COR-L47 (cell line): ENCODE measurements at regions not wholly inside any gene's neighbourhood (a gene's known extent, or its start where the extent isn't known, plus 50 kb on each side); places are given as distances from the start of the nearest gene placed in this dataset.

Source experiments
- DNase-seq: peaks from one replicate; lab custom pipeline; 2025; lab: John Stamatoyannopoulos, UW

- no peak for DNase-seq
Observed at GRCh38 chr20:48015141-48015910, 230.0 kb upstream of the SULF2 start.

DNA sequence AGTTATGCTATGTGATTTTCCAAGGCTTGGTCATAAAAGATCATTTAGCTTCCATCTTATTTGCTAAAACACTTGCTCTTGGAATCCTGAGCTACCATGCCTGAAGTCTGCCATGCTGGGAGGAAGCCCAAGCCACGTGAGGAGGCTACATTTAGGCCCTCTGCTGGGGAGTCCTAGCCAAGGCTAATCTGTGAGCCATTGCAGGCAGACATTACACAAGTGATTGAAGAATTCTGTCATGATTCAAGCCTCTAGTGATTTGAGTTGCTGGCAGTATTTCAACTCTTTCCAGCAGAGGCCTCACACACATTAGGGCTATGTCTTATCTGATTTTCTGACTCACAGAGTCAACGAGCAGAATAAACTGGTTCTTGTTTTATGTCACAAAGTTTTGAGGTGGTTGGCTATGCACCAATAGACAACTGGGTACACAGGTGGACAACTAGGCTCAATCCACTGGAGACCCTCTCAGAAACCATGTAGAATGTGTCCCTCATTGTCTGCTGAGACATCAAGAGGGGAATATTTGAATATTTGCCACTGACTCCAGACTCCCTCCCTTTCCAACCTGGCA, 227.2 kb upstream of the SULF2 start:
- no peak for DNase-seq

- DNase-seq: no peak
Observed at GRCh38 chr20:48011025-48011424, 225.7 kb upstream of the SULF2 start.

DNA sequence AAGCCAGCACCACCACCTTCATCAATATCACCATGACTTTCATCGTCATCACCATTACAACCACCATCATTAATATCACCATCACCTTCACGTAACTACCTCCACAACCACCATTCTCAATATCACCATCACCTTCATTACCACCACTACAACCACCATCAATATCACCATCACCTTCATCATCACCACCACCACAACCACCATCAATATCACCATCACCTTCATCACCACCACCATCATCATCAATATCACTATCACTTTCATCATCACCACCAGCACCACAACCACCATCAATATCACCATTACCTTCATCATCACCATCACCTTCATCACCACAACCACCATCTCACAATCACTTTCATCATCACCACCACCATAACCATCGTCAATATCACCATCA, 225.3 kb upstream of the SULF2 start:
- no peak for DNase-seq

DNA sequence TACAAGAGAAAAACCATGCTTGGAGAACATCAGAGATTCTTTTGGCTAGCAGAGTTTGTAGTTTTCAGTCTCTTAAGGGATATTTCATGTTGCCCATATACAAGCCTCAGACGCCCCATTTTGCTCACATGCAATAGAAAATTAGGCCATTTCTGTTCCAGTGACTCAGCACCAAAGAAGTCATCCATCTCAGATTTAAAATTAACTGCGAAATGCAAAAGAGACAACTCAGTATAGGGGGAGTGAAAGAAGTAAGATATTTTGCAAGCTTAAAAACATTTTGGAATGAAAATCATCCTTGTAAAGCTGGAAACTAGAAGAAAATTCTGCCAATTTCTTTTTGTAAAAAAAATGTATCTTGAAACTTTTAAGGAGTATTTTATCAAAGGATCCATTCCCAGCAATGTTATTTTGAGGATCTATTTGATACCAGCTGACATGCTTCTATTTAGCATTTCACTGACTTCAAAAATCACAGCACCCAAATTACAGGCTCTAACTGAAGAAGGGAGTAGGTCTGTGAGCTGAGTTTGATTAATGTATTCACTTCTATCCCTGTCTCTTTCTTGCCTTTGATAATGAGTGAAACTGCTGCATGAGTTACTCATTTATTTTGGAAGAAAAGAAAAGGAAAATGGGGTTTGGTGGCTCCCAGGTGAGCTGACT, 223.7 kb upstream of the SULF2 start:
- no peak for DNase-seq

DNA sequence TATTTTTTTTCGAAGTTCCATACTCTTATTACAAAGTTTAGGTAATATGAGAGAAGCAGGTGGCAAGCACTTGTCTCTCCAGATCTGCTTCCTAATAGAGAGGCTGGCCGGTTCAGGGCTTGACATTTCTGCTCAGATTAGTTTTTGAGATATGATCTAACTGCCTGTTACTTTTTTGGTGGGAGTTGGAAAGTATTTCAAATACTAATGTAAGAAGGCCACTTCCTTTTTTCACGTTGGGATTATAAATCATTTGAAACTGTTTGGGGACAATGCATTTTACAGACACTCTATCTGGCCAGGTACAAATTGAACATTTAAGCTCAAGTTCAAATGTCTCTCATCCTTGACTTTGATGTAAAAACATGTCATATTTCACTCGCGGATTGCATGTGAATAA, 222.1 kb upstream of the SULF2 start:
- DNase-seq: no peak

GRCh38 chr20:48006036-48006833, 221.0 kb upstream of the SULF2 start:
- no peak for DNase-seq

- DNase-seq: no peak
Observed at GRCh38 chr20:48003021-48003420, 217.7 kb upstream of the SULF2 start.

- no peak for DNase-seq
Observed at GRCh38 chr20:48002517-48002970, 217.3 kb upstream of the SULF2 start.

DNA sequence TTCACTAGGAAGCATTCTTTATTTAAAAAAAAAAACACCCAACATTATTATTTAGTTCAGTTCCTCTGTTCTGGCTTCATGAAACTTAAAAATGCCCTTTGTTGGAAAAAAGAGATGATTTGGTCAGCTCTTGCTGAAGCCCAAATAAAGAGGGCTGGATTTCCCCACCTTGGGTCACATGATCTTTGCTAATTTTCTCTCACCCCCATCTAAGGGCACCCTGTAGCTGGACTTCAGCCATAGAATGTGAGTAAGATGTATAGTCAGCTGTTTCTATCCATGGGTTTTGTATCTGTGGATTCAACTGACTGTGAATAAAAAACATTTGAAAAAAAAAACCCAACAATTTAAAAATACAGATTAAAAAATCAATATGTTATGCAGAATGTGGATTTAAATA, 213.9 kb upstream of the SULF2 start:
- DNase-seq: no peak

DNA sequence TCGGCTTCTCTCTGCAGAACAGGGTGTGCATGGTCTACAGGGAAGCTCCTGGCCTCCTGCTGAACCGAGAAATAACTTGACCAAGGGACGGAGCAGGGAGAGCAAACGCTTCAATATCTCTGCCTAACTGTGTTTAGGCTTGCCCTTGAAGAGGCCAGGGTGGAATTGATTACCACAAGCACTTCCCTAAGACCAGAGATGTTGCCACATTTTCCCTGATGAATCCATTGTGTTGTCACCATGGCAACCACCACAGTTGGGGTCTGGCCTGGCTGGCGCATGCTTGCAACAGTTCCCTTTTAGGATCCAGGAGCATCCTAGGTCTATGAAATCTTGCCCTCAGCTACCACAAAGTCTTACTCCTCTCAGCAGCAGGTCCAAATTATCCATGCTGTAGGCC, 213.5 kb upstream of the SULF2 start:
- no peak for DNase-seq

DNA sequence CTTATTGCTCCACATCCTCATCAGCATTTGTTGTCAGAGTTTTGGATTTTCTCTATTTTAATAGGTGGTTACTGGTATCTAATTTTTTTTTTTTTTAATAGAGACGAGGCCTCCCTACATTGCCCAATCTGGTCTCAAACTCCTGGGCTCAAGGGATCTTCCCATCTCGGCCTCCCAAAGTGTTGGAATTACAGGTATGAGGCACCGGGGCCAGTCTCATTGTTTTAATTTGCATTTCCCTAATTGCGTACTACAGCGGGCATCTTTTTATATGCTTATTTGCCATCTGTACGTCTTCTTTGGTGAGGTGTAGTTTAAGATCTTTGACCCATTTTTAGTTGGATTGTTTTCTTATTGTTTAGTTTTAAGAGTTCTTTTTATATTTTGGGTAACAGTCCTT, 210.4 kb upstream of the SULF2 start:
- no peak for DNase-seq

- DNase-seq: no peak
Observed at GRCh38 chr20:47993817-47994216, 208.5 kb upstream of the SULF2 start.

DNA sequence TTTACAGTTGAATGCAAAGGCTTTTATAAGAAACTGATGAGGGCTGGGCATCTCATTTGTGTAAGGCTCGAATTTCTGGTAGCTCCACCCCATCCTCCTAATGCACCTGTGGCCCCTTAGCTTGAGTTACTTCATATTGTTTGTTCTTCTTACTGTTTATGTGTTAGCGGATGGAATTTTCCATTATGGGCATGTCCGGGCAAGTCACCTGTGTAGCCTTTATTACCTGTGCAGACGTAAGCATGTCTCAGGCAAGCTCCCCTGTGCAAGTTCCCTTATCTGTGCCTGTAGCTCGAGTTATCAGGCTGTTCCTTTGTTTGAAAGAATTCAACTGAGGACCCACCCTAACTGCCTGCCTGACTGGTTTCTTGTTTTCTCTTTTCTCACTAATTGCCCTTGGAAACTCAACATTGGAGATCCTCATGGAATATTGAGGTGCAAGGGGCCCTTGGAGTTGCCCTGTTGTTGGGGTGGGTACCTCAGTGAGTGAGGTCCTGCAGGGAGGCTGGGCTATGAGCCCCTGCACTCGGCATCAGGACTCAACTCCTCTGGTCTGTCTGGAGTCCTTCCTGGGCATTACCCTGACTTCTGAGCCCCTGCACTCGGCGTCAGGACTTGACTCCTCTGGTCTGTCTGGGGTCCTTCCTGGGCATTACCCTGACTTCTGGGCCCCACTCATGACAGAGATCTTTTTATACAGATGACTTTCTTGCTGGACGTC, 207.9 kb upstream of the SULF2 start:
- DNase-seq: no peak

DNA sequence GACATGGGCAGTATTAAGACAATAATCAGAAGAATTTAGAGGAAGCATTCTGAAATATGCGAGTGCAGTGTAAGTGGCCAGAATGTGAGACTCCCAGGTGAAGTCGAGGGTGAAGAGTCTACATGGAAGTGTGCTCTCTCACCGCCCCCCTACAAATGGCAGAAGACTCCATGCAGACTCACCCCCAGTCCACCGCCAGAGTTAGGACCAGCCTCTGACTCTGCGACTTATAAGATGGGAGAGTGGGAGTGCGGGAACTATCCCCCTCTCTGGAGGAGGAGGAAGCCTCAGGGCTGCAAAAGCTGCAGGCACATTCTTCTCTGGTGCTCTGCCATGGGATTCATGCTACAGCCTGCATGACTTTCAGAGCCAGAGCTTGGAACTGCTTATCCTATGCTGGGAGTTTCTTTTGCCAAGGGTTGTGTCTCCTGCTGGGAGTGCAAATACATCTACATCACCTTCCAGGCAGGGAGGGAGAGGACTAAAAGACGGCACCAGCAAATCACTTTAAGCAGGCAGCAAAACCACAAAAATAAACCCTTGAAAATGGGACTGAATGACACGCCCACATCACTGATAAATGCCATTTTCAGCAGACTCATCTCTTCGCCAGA, 206.7 kb upstream of the SULF2 start:
- DNase-seq: no peak

- DNase-seq: no peak
Observed at GRCh38 chr20:47990507-47991150, 205.3 kb upstream of the SULF2 start.

- DNase-seq: no peak
Observed at GRCh38 chr20:47989957-47990356, 204.7 kb upstream of the SULF2 start.

DNA sequence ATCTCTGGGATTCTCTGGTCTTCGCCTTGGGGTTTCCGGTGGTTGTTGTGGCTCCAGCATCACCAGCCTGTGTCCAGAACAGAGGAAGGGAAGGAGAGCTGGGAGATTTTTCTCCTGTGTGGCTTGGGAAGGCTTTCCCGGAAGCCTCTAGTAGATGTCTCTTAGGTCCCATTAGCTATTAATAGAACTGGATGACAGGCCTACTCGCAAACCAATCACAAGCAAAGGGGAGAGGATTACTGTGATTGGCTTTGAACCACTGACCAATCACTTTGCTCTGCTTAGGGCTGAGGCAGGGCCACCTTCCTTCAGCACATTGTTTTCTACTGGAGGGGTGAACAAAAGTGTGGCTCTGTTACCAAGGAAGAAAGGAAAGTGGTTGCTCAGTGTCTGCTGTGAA, 203.4 kb upstream of the SULF2 start:
- no peak for DNase-seq

DNA sequence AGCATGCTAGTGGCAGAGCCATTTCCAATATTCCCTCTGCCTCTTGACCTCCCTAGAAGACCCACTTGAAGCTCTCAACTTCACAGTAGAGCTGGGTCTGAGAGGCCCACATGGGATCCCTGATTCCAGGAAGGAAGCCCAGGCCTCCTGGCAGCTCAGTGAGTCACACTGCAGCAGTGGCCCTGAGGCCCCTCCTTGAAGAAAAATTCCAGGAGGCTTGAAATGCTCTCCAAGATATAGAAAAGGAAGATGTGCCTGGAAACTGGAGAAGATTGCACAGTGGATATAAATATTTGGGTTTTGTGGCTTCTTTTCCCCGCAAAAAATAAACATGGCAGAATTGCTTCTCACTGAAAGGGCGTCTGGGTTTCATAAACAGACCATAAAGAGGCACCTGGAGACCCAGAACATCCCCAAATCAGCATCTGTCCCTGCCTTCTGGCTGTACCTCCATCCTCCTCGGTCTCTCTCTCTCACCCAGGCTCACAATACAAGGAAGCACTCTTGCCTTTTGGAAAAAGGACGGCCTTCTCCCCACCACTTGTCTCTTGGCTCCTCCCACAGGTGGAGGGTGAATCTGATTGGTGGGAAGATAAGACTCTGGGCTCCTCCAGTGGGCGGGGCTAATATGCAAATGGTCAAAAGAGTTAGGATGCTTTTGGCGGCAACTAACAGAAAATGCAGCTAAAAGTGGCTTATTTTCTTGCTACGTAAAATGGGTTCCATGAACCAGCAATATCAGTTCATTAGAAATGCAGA, 200.0 kb upstream of the SULF2 start:
- no peak for DNase-seq

DNA sequence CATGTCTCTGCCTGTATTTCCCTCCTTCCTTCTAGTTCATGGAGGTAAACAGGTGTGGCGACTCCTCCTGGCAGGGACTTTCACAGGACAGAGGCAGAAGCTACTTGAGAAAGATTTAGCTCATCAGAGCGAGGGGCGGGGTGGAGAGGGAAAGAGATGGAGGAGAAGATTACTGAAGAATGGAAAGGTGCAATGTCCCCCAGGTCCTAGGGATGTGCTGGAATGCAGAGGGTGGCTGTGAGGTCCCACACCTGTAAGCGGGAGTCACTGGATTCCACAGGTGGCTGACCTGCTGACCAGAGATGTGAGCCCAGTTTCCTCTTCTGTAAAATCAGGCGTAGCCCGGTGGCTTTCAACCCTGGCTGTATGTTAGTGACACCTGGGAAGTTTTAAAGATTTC, 199.2 kb upstream of the SULF2 start:
- no peak for DNase-seq
